ENCODE measurements at regions not wholly inside any gene's neighbourhood (a gene's known extent, or its start where the extent isn't known, plus 50 kb on each side); places are given as distances from the start of the nearest gene placed in this dataset.
"Not testable (repeated sequence)": the region's sequence is repeated elsewhere in the genome, so short reads cannot be mapped to it uniquely, and the experiment has no call there.

DNA sequence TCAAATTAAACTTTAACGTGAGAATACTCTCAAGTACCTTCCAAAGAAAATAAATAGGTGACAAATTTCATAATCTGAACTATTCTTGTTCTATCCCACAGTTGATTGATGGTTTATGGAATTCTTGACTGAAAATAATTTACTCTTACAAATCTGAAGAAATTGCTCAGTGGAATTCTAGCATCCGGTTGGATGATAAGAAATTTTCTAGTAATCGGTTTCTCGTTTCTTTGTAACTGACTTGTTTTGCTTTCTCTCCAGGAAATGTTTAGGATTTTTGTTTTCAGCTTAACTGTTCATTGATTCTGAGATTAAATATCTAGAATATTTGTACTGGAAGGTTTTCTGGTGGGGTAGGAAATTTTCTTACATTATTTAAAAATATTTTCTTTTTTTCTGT lies 558.9 kb upstream of the ADAMTS5 start:
- Histone ChIP-seq H3K4me1 (no peaks in the 10 kb centered on the region), H3K27ac (no peak overlapping the region), H3K9me3 (peaks cover 0 to 14% of the 10 kb centered on the region in 2 donors), H3K36me3 (no peaks in the 10 kb centered on the region), H3K27me3 (no peaks in the 10 kb centered on the region), H3K4me3 (no peak overlapping the region)
- DNase-seq (no peak), ATAC-seq (no peak)
- intact Hi-C loops (cut with DNase I): no loop called here
- TF ChIP-seq, protein P1, sequence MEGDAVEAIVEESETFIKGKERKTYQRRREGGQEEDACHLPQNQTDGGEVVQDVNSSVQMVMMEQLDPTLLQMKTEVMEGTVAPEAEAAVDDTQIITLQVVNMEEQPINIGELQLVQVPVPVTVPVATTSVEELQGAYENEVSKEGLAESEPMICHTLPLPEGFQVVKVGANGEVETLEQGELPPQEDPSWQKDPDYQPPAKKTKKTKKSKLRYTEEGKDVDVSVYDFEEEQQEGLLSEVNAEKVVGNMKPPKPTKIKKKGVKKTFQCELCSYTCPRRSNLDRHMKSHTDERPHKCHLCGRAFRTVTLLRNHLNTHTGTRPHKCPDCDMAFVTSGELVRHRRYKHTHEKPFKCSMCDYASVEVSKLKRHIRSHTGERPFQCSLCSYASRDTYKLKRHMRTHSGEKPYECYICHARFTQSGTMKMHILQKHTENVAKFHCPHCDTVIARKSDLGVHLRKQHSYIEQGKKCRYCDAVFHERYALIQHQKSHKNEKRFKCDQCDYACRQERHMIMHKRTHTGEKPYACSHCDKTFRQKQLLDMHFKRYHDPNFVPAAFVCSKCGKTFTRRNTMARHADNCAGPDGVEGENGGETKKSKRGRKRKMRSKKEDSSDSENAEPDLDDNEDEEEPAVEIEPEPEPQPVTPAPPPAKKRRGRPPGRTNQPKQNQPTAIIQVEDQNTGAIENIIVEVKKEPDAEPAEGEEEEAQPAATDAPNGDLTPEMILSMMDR (IDR thresholded peaks at IDR 0.05): no peak

DNA sequence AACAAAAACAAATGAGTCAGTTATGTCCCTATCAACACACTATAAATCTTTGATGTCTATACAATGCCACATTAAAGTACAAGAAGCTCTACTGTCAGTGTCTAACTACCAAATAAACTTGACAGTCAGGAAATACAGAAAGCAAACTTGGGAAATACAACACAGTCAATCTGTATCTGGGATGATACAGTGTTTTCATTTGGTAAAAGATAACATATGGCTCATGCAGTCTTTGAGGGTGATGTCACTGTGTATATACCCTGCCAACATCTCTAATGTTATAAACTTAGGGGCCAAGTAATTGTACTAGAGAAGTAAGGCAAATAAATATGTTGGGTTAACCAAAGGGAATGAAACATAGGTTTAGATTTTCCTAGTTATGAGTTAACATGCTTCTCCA lies 552.5 kb upstream of the ADAMTS5 start:
- Histone ChIP-seq H3K27ac (no peak overlapping the region), H3K4me3 (no peak overlapping the region), H3K36me3 (no peaks in the 10 kb centered on the region), H3K27me3 (no peaks in the 10 kb centered on the region), H3K9me3 (peaks cover 0 to 35% of the 10 kb centered on the region in 2 donors), H3K4me1 (no peaks in the 10 kb centered on the region)
- ATAC-seq (no peak), DNase-seq (peak in 1 of 4 donors; percentile 8)
- intact Hi-C loops (cut with DNase I): no loop called here
- TF ChIP-seq, protein P1 (IDR thresholded peaks at IDR 0.05): no peak

DNA sequence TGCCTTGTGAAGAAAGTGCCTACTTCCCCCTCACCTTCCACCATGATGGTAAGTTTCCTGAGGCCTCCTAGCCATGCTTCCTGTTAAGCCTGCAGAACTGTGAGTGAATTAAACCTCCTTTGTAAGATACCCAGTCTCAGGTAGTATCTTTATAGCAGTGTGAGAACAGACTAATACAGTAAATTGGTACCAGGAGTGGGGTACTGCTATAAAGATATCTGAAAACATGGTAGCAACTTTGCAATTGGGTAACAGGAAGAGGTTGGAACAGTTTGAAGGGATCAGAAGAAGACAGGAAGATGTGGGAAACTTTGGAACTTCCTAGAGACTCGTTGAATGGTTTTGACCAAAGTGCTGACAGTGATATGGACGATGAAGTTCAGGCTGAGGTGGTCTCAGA lies 550.3 kb upstream of the ADAMTS5 start:
- H3K36me3 ChIP-seq; intact Hi-C loops (cut with DNase I); H3K4me1 ChIP-seq; DNase-seq; H3K27ac ChIP-seq; H3K27me3 ChIP-seq; H3K4me3 ChIP-seq; ATAC-seq: not testable (repeated sequence)
- peaks cover 0 to 31% of the 10 kb centered on the region in 2 donors for H3K9me3 ChIP-seq

DNA sequence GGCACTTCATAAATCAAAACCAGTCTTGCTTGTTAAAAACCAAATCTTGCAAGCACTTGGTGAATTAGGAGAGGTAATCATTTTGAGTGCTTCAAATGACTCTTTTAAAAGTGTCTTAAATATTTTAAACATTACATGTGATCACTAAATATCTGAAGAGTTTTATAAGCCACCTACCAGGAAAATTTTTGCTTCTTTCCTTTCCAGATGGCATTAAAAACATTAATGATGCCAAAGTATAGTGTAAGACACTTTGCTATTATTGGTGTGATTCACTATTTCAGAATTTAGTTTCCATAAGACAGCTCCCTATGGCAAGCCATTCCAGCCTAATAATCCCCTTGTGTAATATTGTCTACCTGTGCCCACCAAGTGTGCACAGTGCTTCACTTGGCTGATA lies 548.8 kb upstream of the ADAMTS5 start:
- TF ChIP-seq, protein P1 (IDR thresholded peaks at IDR 0.05): no peak
- peaks cover 0 to 21% of the 10 kb centered on the region in 2 donors for H3K9me3 ChIP-seq
- ATAC-seq: peak; percentile 48
- H3K36me3 ChIP-seq: no peaks in the 10 kb centered on the region
- no peaks in the 10 kb centered on the region for H3K27me3 ChIP-seq
- H3K27ac ChIP-seq: no peak overlapping the region
- DNase-seq: no peak
- intact Hi-C loops (cut with DNase I): no loop called here
- H3K4me3 ChIP-seq: no peak overlapping the region
- H3K4me1 ChIP-seq: no peaks in the 10 kb centered on the region

DNA sequence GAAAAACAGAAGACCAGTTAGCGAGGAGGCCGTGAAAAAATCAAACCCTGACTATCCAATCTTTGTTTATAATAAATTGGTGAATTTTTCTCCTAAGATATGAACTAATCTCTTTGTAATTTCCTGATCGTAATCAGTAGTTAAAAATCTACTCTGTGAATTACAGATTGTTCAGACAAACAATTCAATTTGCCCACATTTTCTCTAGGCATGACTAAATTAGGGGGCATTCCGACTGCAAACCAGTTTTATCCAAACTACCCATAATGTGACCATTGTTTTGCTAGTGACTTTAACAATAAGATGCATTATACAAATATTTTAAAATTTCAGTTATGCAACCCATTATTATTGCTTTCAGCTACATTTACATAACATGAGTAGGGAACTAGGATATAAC lies 546.9 kb upstream of the ADAMTS5 start:
- DNase-seq (no peak), ATAC-seq (no peak)
- Histone ChIP-seq H3K9me3 (peaks cover 0 to 17% of the 10 kb centered on the region in 2 donors), H3K36me3 (no peaks in the 10 kb centered on the region), H3K4me1 (no peaks in the 10 kb centered on the region), H3K27me3 (no peaks in the 10 kb centered on the region), H3K27ac (no peak overlapping the region), H3K4me3 (no peak overlapping the region)
- TF ChIP-seq, protein P1 (IDR thresholded peaks at IDR 0.05): no peak
- intact Hi-C loops (cut with DNase I): no loop called here

DNA sequence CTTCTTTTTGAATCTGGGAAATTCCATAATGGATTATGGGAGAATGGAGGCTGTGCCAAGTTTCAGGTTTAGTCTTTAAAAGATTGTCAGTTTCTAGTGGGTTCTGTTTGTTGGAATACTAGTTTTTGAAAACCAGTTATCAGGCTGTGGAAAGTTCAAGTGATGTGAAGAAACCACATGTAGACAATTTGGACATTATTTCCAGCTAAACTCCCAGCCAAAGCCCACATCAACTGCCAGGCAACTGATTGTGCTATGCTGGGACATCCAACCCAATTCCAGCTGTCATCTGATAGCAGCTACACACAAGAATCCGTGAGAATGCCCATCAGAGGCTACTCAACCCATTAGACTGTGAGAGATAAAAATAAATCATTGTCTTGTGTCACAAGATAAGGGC lies 546.1 kb upstream of the ADAMTS5 start:
- Histone ChIP-seq H3K27ac (no peak overlapping the region), H3K9me3 (peaks cover 0 to 12% of the 10 kb centered on the region in 2 donors), H3K4me3 (no peak overlapping the region), H3K27me3 (no peaks in the 10 kb centered on the region), H3K4me1 (no peaks in the 10 kb centered on the region), H3K36me3 (no peaks in the 10 kb centered on the region)
- TF ChIP-seq, protein P1 (IDR thresholded peaks at IDR 0.05): no peak
- intact Hi-C loops (cut with DNase I): no loop called here
- DNase-seq: no peak
- no peak for ATAC-seq

Measured in left lung (tissue), 4 donors.